OCI-LY3 (cell line): ENCODE measurements at regions not wholly inside any gene's neighbourhood (a gene's known extent, or its start where the extent isn't known, plus 50 kb on each side); places are given as distances from the start of the nearest gene placed in this dataset.
"Not testable (repeated sequence)": the region's sequence is repeated elsewhere in the genome, so short reads cannot be mapped to it uniquely, and the experiment has no call there.

Source experiments
- H2AFZ ChIP-seq: fragments of 200-600, 300-600 bp; shearing (Covaris generic); 2 replicates; pipeline ENCODE4 v1.6.0; 2014; ENCODE audit warnings: antibody characterized with exemption, low read depth, low read length
- H3K27ac ChIP-seq: fragments of 200-600, 300-600 bp; sonication (generic); 2 replicates; pipeline ENCODE4 v1.5.1; 2014; ENCODE audit warnings: mild to moderate bottlenecking, low read length, moderate library complexity, mixed read lengths
- H3K27me3 ChIP-seq: fragments of 200-600, 300-600 bp; sonication (generic); 2 replicates; pipeline ENCODE4 v1.6.1; 2014; ENCODE audit warnings: low read depth, low read length, mixed read lengths
- H3K36me3 ChIP-seq: fragments of 200-600, 300-600 bp; sonication (generic); replicated peaks from 2 replicates; pipeline ENCODE3; 2014; ENCODE audit warnings: low read depth, low read length, mixed read lengths
- H3K4me1 ChIP-seq: fragments of 300-600, 200-600 bp; sonication (generic); 2 replicates; pipeline ENCODE4 v1.6.1; 2014; ENCODE audit warnings: low read length, mixed read lengths
- H3K4me2 ChIP-seq: fragments of 200-600, 300-600 bp; sonication (generic); 2 replicates; pipeline ENCODE4 v1.6.1; 2014; ENCODE audit warnings: low read length, mixed read lengths
- H3K4me3 ChIP-seq: fragments of 300-600, 200-600 bp; sonication (generic); 2 replicates; pipeline ENCODE4 v1.5.1; 2014; ENCODE audit warnings: antibody characterized with exemption, mild to moderate bottlenecking, low read length, moderate library complexity
- H3K79me2 ChIP-seq: fragments of 300-600, 200-600 bp; shearing (Covaris generic); 2 replicates; pipeline ENCODE4 v1.6.1; 2014; ENCODE audit warnings: mild to moderate bottlenecking, low read length, mixed read lengths
- H3K9ac ChIP-seq: fragments of 300-600, 200-600 bp; shearing (Covaris generic); 2 replicates; pipeline ENCODE4 v1.6.0; 2014; ENCODE audit warnings: mild to moderate bottlenecking, low read length, moderate library complexity
- H3K9me3 ChIP-seq: fragments of 200-600, 300-600 bp; shearing (Covaris generic); 2 replicates; pipeline ENCODE4 v1.6.1; 2014; ENCODE audit warnings: low read length, mixed read lengths; ENCODE audit not compliant: insufficient read depth
- H4K20me1 ChIP-seq: fragments of 200-600, 300-600 bp; sonication (generic); 2 replicates; pipeline ENCODE4 v1.6.1; 2016; ENCODE audit warnings: low read length, mixed read lengths; ENCODE audit not compliant: insufficient read depth
- EZH2phosphoT487 ChIP-seq: fragments of 200-600 bp; shearing (Covaris generic); IDR thresholded peaks from 2 replicates; pipeline ENCODE4 v1.6.1; 2018; ENCODE audit warnings: antibody characterized with exemption, mixed run types, low read depth
- TF ChIP-seq, protein P1 (sequence below): fragments of 200-600, 300-600 bp; sonication (generic); IDR thresholded peaks from 2 replicates; pipeline ENCODE4 v1.5.1; 2014; ENCODE audit warnings: antibody characterized with exemption, low read length, low read depth

DNA sequence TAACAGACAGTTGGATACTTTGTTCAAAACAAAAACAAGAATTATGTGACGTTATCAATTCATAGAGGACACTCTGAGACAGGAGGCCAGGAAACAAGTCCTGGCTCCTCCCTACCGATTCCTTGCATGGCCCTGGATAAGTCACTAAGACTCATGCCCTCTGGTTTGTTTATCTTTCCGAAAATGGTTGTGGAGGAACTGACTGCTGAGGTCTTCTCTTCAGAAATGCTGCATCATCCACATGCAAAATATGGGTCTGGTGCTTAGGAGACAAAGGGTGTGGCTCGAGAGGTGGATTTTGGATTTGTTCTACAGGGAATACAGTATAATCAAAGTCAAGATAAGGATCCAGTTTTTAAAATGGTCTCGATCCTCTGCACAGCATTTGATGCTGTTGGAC lies 130.9 kb downstream of the RELL1 start:
- H3K4me3 ChIP-seq: no peak overlapping the region
- TF ChIP-seq, protein P1, sequence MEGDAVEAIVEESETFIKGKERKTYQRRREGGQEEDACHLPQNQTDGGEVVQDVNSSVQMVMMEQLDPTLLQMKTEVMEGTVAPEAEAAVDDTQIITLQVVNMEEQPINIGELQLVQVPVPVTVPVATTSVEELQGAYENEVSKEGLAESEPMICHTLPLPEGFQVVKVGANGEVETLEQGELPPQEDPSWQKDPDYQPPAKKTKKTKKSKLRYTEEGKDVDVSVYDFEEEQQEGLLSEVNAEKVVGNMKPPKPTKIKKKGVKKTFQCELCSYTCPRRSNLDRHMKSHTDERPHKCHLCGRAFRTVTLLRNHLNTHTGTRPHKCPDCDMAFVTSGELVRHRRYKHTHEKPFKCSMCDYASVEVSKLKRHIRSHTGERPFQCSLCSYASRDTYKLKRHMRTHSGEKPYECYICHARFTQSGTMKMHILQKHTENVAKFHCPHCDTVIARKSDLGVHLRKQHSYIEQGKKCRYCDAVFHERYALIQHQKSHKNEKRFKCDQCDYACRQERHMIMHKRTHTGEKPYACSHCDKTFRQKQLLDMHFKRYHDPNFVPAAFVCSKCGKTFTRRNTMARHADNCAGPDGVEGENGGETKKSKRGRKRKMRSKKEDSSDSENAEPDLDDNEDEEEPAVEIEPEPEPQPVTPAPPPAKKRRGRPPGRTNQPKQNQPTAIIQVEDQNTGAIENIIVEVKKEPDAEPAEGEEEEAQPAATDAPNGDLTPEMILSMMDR: no peak
- no peak for TF ChIP-seq EZH2phosphoT487
- no peak overlapping the region for H3K9ac ChIP-seq
- no peaks in the 10 kb centered on the region for H3K9me3 ChIP-seq
- no peaks in the 10 kb centered on the region for H3K36me3 ChIP-seq
- H3K27ac ChIP-seq: no peak overlapping the region
- H3K4me2 ChIP-seq: no peak overlapping the region
- no peaks in the 10 kb centered on the region for H3K27me3 ChIP-seq
- H3K4me1 ChIP-seq: no peaks in the 10 kb centered on the region
- H4K20me1 ChIP-seq: no peaks in the 10 kb centered on the region
- no peak overlapping the region for H2AFZ ChIP-seq
- H3K79me2 ChIP-seq: no peaks in the 10 kb centered on the region

- H3K4me3 ChIP-seq, H4K20me1 ChIP-seq, H3K9me3 ChIP-seq, H3K4me2 ChIP-seq, H3K9ac ChIP-seq, H3K27me3 ChIP-seq, H3K27ac ChIP-seq, H3K36me3 ChIP-seq, H3K79me2 ChIP-seq, H3K4me1 ChIP-seq, H2AFZ ChIP-seq: not testable (repeated sequence)
These were observed 136.3 kb downstream of the RELL1 start for GRCh38 chr4:37549866-37550265.

- Histone ChIP-seq H3K27ac (no peak overlapping the region), H3K9me3 (no peaks in the 10 kb centered on the region), H3K4me2 (no peak overlapping the region), H3K79me2 (no peaks in the 10 kb centered on the region), H4K20me1 (no peaks in the 10 kb centered on the region), H2AFZ (no peak overlapping the region), H3K27me3 (no peaks in the 10 kb centered on the region), H3K4me3 (no peak overlapping the region), H3K36me3 (no peaks in the 10 kb centered on the region), H3K4me1 (no peaks in the 10 kb centered on the region), H3K9ac (no peak overlapping the region)
- TF ChIP-seq, protein P1: no peak
- TF ChIP-seq EZH2phosphoT487: no peak
These were observed 137.1 kb downstream of the RELL1 start for GRCh38 chr4:37549041-37549440.

DNA sequence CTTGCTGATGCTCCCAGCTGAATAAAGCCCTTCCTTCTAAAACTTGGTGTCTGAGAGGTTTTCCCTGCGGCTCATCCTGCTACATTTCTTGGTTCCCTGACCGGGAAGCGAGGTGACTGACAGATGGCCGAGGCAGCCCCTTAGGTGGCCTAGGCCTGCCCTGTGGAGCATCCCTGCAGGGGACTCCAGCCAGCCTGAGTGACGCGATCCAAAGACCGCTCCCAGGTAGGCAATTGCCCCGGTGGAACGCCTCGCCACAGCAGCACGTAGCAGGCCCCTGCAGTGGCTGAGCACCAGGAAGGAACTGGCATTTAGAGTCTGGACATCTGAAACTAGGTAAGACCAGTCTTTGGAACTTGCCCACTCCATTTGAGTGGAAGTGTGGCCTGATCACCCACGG lies 139.6 kb downstream of the RELL1 start:
- no peak overlapping the region for H3K4me2 ChIP-seq
- H2AFZ ChIP-seq: no peak overlapping the region
- H3K27ac ChIP-seq: no peak overlapping the region
- no peaks in the 10 kb centered on the region for H3K36me3 ChIP-seq
- H3K79me2 ChIP-seq: no peaks in the 10 kb centered on the region
- H4K20me1 ChIP-seq: no peaks in the 10 kb centered on the region
- H3K9me3 ChIP-seq: no peaks in the 10 kb centered on the region
- TF ChIP-seq, protein P1: no peak
- no peak for TF ChIP-seq EZH2phosphoT487
- H3K27me3 ChIP-seq: no peaks in the 10 kb centered on the region
- no peak overlapping the region for H3K4me3 ChIP-seq
- H3K9ac ChIP-seq: no peak overlapping the region
- no peaks in the 10 kb centered on the region for H3K4me1 ChIP-seq

DNA sequence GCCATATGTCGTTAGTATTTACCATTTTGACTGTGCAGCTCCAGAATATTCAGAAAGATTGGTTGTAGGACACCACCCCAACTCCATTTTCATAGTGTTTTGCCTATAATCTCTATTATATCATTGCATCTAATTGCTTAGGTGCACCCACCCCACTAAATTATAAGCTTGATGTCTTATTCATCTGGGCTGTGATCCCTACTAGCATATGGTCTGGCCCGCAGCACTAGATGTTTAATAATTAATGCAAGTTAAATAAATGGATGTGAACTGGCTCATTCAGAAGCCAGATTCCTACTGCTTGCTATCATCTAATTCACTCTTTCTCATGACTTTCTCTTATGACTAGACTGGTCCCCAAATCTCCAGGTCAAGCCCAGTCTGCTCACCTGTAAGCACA lies 143.5 kb downstream of the RELL1 start:
- H3K36me3 ChIP-seq: no peaks in the 10 kb centered on the region
- no peak overlapping the region for H3K4me2 ChIP-seq
- no peak overlapping the region for H3K9ac ChIP-seq
- no peaks in the 10 kb centered on the region for H4K20me1 ChIP-seq
- H3K4me1 ChIP-seq: no peaks in the 10 kb centered on the region
- no peaks in the 10 kb centered on the region for H3K9me3 ChIP-seq
- no peak overlapping the region for H3K27ac ChIP-seq
- no peaks in the 10 kb centered on the region for H3K79me2 ChIP-seq
- H2AFZ ChIP-seq: no peak overlapping the region
- no peak for TF ChIP-seq EZH2phosphoT487
- TF ChIP-seq, protein P1: no peak
- no peaks in the 10 kb centered on the region for H3K27me3 ChIP-seq
- no peak overlapping the region for H3K4me3 ChIP-seq
